ENCODE measurements at regions not wholly inside any gene's neighbourhood (a gene's known extent, or its start where the extent isn't known, plus 50 kb on each side); places are given as distances from the start of the nearest gene placed in this dataset.
"Not testable (repeated sequence)": the region's sequence is repeated elsewhere in the genome, so short reads cannot be mapped to it uniquely, and the experiment has no call there.

GRCh38 chr1:106296431-106296830 is 760.0 kb upstream of the PRMT6 start:
- ATAC-seq, result no peak

- no peak for ATAC-seq
Observed at GRCh38 chr1:106304106-106304505, 752.4 kb upstream of the PRMT6 start.

GRCh38 chr1:106319612-106320011 is 736.9 kb upstream of the PRMT6 start:
- ATAC-seq, result no peak

- ATAC-seq, result no peak
Observed at GRCh38 chr1:106325600-106325999, 730.9 kb upstream of the PRMT6 start.

GRCh38 chr1:106344494-106344893 is 712.0 kb upstream of the PRMT6 start:
- ATAC-seq, result no peak

- no peak for ATAC-seq
Observed at GRCh38 chr1:106360252-106360651, 696.2 kb upstream of the PRMT6 start.

GRCh38 chr1:106366627-106367319 is 689.7 kb upstream of the PRMT6 start:
- no peak for ATAC-seq

GRCh38 chr1:106378261-106378660 is 678.2 kb upstream of the PRMT6 start:
- no peak for ATAC-seq

GRCh38 chr1:106380772-106381171 is 675.7 kb upstream of the PRMT6 start:
- ATAC-seq, result no peak

GRCh38 chr1:106389160-106389559 is 667.3 kb upstream of the PRMT6 start:
- ATAC-seq, result not testable (repeated sequence)

- ATAC-seq, result no peak
Observed at GRCh38 chr1:106393046-106393445, 663.4 kb upstream of the PRMT6 start.

- ATAC-seq, result no peak
Observed at GRCh38 chr1:106396020-106396419, 660.5 kb upstream of the PRMT6 start.

GRCh38 chr1:106398391-106398790 is 658.1 kb upstream of the PRMT6 start:
- no peak for ATAC-seq

- ATAC-seq, result no peak
Observed at GRCh38 chr1:106406114-106406513, 650.4 kb upstream of the PRMT6 start.

GRCh38 chr1:106412321-106412720 is 644.2 kb upstream of the PRMT6 start:
- not testable (repeated sequence) for ATAC-seq

- no peak for ATAC-seq
Observed at GRCh38 chr1:106435269-106435668, 621.2 kb upstream of the PRMT6 start.

- ATAC-seq, result no peak
Observed at GRCh38 chr1:106439475-106439874, 617.0 kb upstream of the PRMT6 start.

GRCh38 chr1:106447466-106447865 is 609.0 kb upstream of the PRMT6 start:
- no peak for ATAC-seq

GRCh38 chr1:106456832-106457231 is 599.6 kb upstream of the PRMT6 start:
- ATAC-seq, result no peak

- no peak for ATAC-seq
Observed at GRCh38 chr1:106457368-106457767, 599.1 kb upstream of the PRMT6 start.

- ATAC-seq, result no peak
Observed at GRCh38 chr1:106458866-106459265, 597.6 kb upstream of the PRMT6 start.

- ATAC-seq, result no peak
Observed at GRCh38 chr1:106459418-106459817, 597.1 kb upstream of the PRMT6 start.

GRCh38 chr1:106465666-106466065 is 590.8 kb upstream of the PRMT6 start:
- no peak for ATAC-seq

GRCh38 chr1:106480629-106481028 is 575.8 kb upstream of the PRMT6 start:
- no peak for ATAC-seq

GRCh38 chr1:106492880-106493279 is 563.6 kb upstream of the PRMT6 start:
- ATAC-seq, result no peak
